ENCODE measurements at regions not wholly inside any gene's neighbourhood (a gene's known extent, or its start where the extent isn't known, plus 50 kb on each side); places are given as distances from the start of the nearest gene placed in this dataset.

GRCh38 chr1:199616947-199617346 lies 410.6 kb upstream of the NR5A2 start:
- TF ChIP-seq CTCF (IDR thresholded peaks at IDR 0.05), result no peak
- no peak for TF ChIP-seq POLR2A (IDR thresholded peaks at IDR 0.05)
